ENCODE measurements at regions not wholly inside any gene's neighbourhood (a gene's known extent, or its start where the extent isn't known, plus 50 kb on each side); places are given as distances from the start of the nearest gene placed in this dataset.

- Histone ChIP-seq H2BK120ac (ENCODE audit: low read depth, low read length) (no peak overlapping the region), H3K79me1 (ENCODE audit: low read depth in 1 of 2, low read length in 2 of 2) (no peaks in the 10 kb centered on the region), H3K18ac (ENCODE audit: low read depth, low read length) (no peak overlapping the region), H2AK9ac (replicated peaks; ENCODE audit: low read depth, low read length, poor library complexity) (no peak overlapping the region), H2AK5ac (ENCODE audit: low read depth, low read length) (no peak overlapping the region), H2AFZ (replicated peaks; ENCODE audit: low read length, poor library complexity) (no peak overlapping the region), H3K23ac (ENCODE audit: low read depth, low read length) (no peak overlapping the region), H4K91ac (ENCODE audit: insufficient read depth, low read depth, low read length) (no peak overlapping the region), H3K27me3 (ENCODE audit: control insufficient read depth, insufficient read depth, low read length) (no peaks in the 10 kb centered on the region), H3K4me3 (ENCODE audit: insufficient read depth, low read depth, low read length) (no peak overlapping the region), H3K14ac (replicated peaks; ENCODE audit: low read depth, low read length) (no peak overlapping the region), H3K4ac (ENCODE audit: low read depth, low read length) (no peak overlapping the region), H3K9ac (ENCODE audit: low read depth, low read length) (no peak overlapping the region), H3K9me3 (ENCODE audit: control insufficient read depth, insufficient read depth, low read length) (peaks cover 6% of the 10 kb centered on the region), H2BK5ac (ENCODE audit: low read depth, low read length, poor library complexity, severe bottlenecking) (no peak overlapping the region), H3K36me3 (ENCODE audit: control insufficient read depth, insufficient read depth, low read length) (no peaks in the 10 kb centered on the region), H2BK15ac (ENCODE audit: low read depth, low read length) (no peak overlapping the region), H3K9me1 (ENCODE audit: insufficient read depth, low read length) (no peaks in the 10 kb centered on the region), H3K56ac (ENCODE audit: extremely low read depth, insufficient read depth, low read length) (no peak overlapping the region), H4K5ac (ENCODE audit: low read depth, low read length) (no peak overlapping the region), H3K27ac (ENCODE audit: insufficient read depth, low read length) (no peak overlapping the region), H3K4me1 (ENCODE audit: control insufficient read depth, insufficient read depth, low read length) (no peaks in the 10 kb centered on the region), H4K8ac (ENCODE audit: low read depth in 2 of 2, low read length in 2 of 2) (no peak overlapping the region), H2BK20ac (ENCODE audit: low read depth, low read length) (no peak overlapping the region), H3K4me2 (ENCODE audit: low read depth, low read length) (no peak overlapping the region), H4K20me1 (ENCODE audit: insufficient read depth, low read length) (no peaks in the 10 kb centered on the region)
- CTCF ChIA-PET, result no interaction called here
- TF ChIP-seq BHLHE40 (IDR thresholded peaks at IDR 0.05; ENCODE audit: low read depth, low read length) (no peak), SMC3 (IDR thresholded peaks at IDR 0.05; ENCODE audit: low read depth, low read length) (no peak), NFE2L2 (IDR thresholded peaks at IDR 0.05; ENCODE audit: low read depth, low read length) (no peak), RAD21 (IDR thresholded peaks at IDR 0.05; ENCODE audit: low read length) (no peak), POLR2A (IDR thresholded peaks at IDR 0.05; ENCODE audit: low read depth, low read length) (no peak), FOS (IDR thresholded peaks at IDR 0.05; ENCODE audit: low read depth, low read length) (no peak), MAZ (IDR thresholded peaks at IDR 0.05; ENCODE audit: borderline replicate concordance, low read depth, low read length) (no peak), CHD1 (IDR thresholded peaks at IDR 0.05; ENCODE audit: low read depth, low read length) (no peak), USF2 (IDR thresholded peaks at IDR 0.05; ENCODE audit: low read depth, low read length) (no peak), ELK1 (IDR thresholded peaks at IDR 0.05; ENCODE audit: borderline replicate concordance, low read depth, low read length) (no peak), MXI1 (IDR thresholded peaks at IDR 0.05; ENCODE audit: borderline replicate concordance, low read depth, low read length) (no peak), CTCF (conservative IDR thresholded peaks at IDR 0.05; ENCODE audit: low read depth, low read length) (no peak), RCOR1 (IDR thresholded peaks at IDR 0.05; ENCODE audit: insufficient replicate concordance, low read length) (no peak), MAFK (IDR thresholded peaks at IDR 0.05; ENCODE audit: low read depth, low read length) (no peak), RFX5 (IDR thresholded peaks at IDR 0.05; ENCODE audit: low read depth, low read length) (no peak), CEBPB (IDR thresholded peaks at IDR 0.05; ENCODE audit: low read depth, low read length) (no peak)
- in situ Hi-C loops (cut with MboI; ENCODE audit: low sequenced_read_pairs), result no loop called here
- intact Hi-C loops (cut with micrococcal nuclease), result no loop called here
- dilution Hi-C loops (cut with HindIII; ENCODE audit: low sequenced_read_pairs, unreplicated experiment), result no loop called here
- ATAC-seq (ENCODE audit: low read depth) (no peak), DNase-seq (no peak)
- no TSS peak for BruUV-seq (replicated peaks)
- POLR2A ChIA-PET (ENCODE audit: unreplicated experiment), result no interaction called here
- WGBS, 2 experiments (ENCODE audit: extremely low coverage in 2 of 2, insufficient read length in 1 of 2), result no CpG with 5 or more reads among the region's 4 CpGs
Observed at GRCh38 chr9:85215416-85215815, 526.3 kb downstream of the AGTPBP1 start.
